ENCODE measurements at regions not wholly inside any gene's neighbourhood (a gene's known extent, or its start where the extent isn't known, plus 50 kb on each side); places are given as distances from the start of the nearest gene placed in this dataset.
"Not testable (repeated sequence)": the region's sequence is repeated elsewhere in the genome, so short reads cannot be mapped to it uniquely, and the experiment has no call there.

DNA sequence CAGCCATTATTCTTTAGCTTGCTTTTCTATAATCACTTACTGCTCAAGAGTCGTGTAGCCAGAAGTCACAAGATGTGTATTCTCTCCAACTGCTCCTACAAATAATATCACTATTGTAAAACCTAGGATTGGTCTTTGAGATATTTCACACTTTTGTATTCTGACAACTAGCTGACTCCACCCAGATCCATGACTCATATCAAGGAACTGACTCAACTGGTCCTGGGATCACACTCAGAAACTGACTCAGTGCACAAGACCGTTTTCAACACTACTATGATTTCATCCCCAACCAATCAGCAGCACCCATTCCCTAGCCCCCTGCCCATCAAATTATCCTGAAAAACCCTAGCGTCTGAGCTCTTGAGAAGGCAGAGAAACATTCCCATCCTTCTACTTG is 56.5 kb upstream of the ORC5 start:
- TF ChIP-seq, protein P1, sequence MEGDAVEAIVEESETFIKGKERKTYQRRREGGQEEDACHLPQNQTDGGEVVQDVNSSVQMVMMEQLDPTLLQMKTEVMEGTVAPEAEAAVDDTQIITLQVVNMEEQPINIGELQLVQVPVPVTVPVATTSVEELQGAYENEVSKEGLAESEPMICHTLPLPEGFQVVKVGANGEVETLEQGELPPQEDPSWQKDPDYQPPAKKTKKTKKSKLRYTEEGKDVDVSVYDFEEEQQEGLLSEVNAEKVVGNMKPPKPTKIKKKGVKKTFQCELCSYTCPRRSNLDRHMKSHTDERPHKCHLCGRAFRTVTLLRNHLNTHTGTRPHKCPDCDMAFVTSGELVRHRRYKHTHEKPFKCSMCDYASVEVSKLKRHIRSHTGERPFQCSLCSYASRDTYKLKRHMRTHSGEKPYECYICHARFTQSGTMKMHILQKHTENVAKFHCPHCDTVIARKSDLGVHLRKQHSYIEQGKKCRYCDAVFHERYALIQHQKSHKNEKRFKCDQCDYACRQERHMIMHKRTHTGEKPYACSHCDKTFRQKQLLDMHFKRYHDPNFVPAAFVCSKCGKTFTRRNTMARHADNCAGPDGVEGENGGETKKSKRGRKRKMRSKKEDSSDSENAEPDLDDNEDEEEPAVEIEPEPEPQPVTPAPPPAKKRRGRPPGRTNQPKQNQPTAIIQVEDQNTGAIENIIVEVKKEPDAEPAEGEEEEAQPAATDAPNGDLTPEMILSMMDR (conservative IDR thresholded peaks at IDR 0.05; ENCODE audit: control insufficient read depth, insufficient read depth, low read depth, low read length): no peak
- no peak overlapping the region for H3K4me3 ChIP-seq (ENCODE audit: control insufficient read depth, low read depth, low read length)
- peak; percentile 86 for DNase-seq (ENCODE audit: low read depth)

DNA sequence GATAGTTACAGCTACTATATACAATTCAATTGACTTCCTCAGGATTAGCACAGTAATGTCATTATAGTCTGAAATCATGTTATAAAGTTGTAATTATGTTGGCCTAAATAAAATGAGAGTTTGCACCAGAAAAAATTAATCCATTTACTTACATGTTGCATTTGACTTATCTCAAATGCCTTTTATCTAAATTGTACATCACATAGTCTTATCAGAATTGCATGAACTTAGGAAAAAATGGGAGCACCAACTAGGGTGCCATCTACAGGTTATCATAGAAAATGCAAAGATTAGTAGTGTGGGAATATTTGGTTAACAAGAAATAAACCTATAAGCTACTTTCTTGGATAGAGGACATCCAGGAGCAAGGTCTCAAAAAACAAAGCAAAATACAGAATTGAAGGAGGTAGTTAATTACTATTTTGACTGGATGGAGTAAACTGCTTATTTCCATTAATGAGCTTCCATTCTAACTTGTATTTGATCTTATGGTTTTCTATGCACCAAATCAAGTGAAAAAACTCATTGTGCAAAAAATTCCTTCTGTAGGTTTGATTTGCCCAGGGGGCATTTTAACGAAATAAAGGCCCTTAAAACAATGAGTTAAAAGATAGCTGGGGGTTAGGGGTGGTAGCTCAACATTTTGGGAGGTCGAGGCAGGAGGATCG is 60.0 kb upstream of the ORC5 start:
- peak; percentile 51 for DNase-seq (ENCODE audit: low read depth)
- H3K4me3 ChIP-seq (ENCODE audit: control insufficient read depth, low read depth, low read length): no peak overlapping the region
- TF ChIP-seq, protein P1 (conservative IDR thresholded peaks at IDR 0.05; ENCODE audit: control insufficient read depth, insufficient read depth, low read depth, low read length): peak; percentile 72

DNA sequence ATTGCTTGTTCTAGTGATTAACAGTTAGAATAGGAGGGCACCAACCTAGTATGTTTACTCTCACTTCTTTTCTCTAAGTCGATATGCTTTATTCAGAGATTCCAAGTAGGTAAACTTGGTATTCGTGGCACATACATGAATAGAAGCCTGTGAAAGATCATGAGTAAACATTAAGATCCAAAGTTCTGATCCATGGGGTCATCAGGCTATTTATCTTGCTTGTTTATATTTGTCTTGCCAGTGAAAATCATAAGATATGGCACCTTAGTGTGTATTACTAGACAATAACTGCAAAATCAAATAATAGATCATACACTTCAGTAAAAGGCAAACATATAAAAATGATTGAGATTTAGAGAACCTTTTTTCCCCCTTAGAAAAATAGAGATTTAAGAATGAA is 56.5 kb upstream of the LHFPL3 start:
- TF ChIP-seq, protein P1 (conservative IDR thresholded peaks at IDR 0.05; ENCODE audit: control insufficient read depth, insufficient read depth, low read depth, low read length): no peak
- no peak overlapping the region for H3K4me3 ChIP-seq (ENCODE audit: control insufficient read depth, low read depth, low read length)
- no peak for DNase-seq (ENCODE audit: low read depth)

DNA sequence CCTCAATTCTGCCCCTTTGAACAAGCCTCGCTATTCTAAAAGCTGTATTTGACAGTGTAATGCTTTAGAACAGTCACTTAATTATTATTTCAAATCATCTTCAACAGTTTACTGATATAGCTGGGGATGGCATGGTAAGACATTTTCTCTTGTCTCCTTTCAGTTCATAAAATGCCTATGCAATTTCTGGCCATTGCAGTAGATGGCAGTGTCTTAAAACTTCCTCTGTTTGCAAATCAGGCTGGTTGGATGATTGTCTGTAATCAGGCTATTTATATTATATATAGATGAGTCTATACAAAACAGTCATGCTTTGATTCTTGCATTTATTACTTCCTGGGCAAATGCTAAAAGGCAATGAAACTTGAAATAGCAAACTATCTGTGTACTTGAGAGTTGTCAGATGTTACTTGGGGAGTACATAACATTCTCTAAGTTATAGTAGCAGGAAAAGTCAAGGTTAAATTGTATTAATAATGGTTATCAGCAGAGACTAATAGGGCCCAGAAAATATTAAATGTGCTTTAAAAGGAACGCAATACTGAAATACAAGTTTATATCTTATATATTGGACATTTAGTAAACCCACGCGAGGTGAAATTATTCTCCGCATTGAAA is 55.5 kb upstream of the LHFPL3 start:
- no peak overlapping the region for H3K4me3 ChIP-seq (ENCODE audit: control insufficient read depth, low read depth, low read length)
- DNase-seq (ENCODE audit: low read depth): peak; percentile 68
- TF ChIP-seq, protein P1 (conservative IDR thresholded peaks at IDR 0.05; ENCODE audit: control insufficient read depth, insufficient read depth, low read depth, low read length): peak; percentile 77

DNA sequence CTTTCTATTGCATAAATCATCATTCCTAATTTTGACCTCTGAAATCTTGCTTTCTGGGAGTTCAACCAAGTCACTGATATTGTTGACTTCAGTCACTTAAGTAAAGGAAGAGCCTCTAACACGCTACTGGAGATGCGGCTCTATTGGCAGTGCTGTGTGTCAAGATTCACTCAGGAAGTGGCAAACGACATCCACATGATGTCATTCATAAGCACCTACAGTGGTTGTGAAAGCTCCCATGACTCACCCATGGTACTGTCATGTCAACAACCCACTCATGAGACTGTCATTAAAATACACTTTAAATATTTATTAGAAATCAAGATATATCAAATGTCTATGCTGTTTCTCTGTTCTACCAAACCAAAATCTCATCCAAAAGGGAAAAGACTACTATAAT is 52.5 kb upstream of the LHFPL3 start:
- TF ChIP-seq, protein P1 (conservative IDR thresholded peaks at IDR 0.05; ENCODE audit: control insufficient read depth, insufficient read depth, low read depth, low read length): no peak
- peak; percentile 51 for DNase-seq (ENCODE audit: low read depth)

DNA sequence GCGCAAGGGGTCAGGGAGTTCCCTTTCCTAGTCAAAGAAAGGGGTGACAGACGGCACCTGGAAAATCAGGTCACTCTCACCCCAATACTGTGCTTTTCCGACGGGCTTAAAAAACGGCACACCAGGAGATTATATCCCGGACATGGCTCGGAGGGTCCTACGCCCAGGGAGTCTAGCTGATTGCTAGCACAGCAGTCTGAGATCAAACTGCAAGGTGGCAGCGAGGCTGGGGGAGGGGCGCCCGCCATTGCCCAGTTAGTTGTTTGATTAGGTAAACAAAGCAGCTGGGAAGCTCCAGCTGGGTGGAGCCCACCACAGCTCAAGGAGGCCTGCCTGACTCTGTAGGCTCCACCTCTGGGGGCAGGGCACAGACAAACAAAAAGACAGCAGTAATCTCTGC is 51.7 kb upstream of the LHFPL3 start:
- not testable (repeated sequence) for H3K4me3 ChIP-seq (ENCODE audit: control insufficient read depth, low read depth, low read length); DNase-seq (ENCODE audit: low read depth)

More for the DNA sequence above, 52.5 kb upstream of the LHFPL3 start:
- H3K4me3 ChIP-seq (ENCODE audit: control insufficient read depth, low read depth, low read length): no peak overlapping the region

Measured in fibroblast of mammary gland (primary cell).